ENCODE measurements at regions not wholly inside any gene's neighbourhood (a gene's known extent, or its start where the extent isn't known, plus 50 kb on each side); places are given as distances from the start of the nearest gene placed in this dataset.
"Not testable (repeated sequence)": the region's sequence is repeated elsewhere in the genome, so short reads cannot be mapped to it uniquely, and the experiment has no call there.

- Mint-ChIP-seq H3K9me3 (no peaks in the 10 kb centered on the region), H3K4me1 (ENCODE audit: low read depth) (peaks cover 15% of the 10 kb centered on the region), H3K27ac (no peak overlapping the region), H3K4me3 (no peak overlapping the region), H3K36me3 (ENCODE audit: low read depth) (peaks cover 2% of the 10 kb centered on the region), H3K27me3 (ENCODE audit: low read depth) (no peaks in the 10 kb centered on the region)
- intact Hi-C loops (cut with micrococcal nuclease): loop anchor here (2.0 to 10.0 kb wide), 6 partner anchors 64 to 1946 kb away; partner anchors contain the start of gene CBLN2
- DNase-seq: no peak
- CTCF ChIA-PET: interaction anchor here (1.3 to 1.8 kb wide), 5 partner anchors 22 to 187 kb away, joined by 4 to 8 read pairs (median 4); no protein-coding TSS in a partner anchor
Observed at GRCh38 chr18:70598406-70598805, 309.6 kb downstream of the SOCS6 start.

GRCh38 chr18:70582981-70583380, 294.1 kb downstream of the SOCS6 start:
- Mint-ChIP-seq H3K27me3 (ENCODE audit: low read depth) (no peaks in the 10 kb centered on the region), H3K4me1 (ENCODE audit: low read depth) (no peaks in the 10 kb centered on the region), H3K27ac (no peak overlapping the region), H3K4me3 (no peak overlapping the region), H3K36me3 (ENCODE audit: low read depth) (no peaks in the 10 kb centered on the region), H3K9me3 (peaks cover 24% of the 10 kb centered on the region)
- intact Hi-C loops (cut with micrococcal nuclease): no loop called here
- DNase-seq: no peak
- CTCF ChIA-PET: no interaction called here

GRCh38 chr18:70578480-70578879, 289.6 kb downstream of the SOCS6 start:
- Mint-ChIP-seq H3K27me3 (ENCODE audit: low read depth) (no peaks in the 10 kb centered on the region), H3K4me3 (no peak overlapping the region), H3K36me3 (ENCODE audit: low read depth) (no peaks in the 10 kb centered on the region), H3K27ac (no peak overlapping the region), H3K4me1 (ENCODE audit: low read depth) (no peaks in the 10 kb centered on the region), H3K9me3 (peaks cover 4% of the 10 kb centered on the region)
- intact Hi-C loops (cut with micrococcal nuclease): no loop called here
- CTCF ChIA-PET: interaction anchor here (1.0 to 2.7 kb wide), 2 partner anchors 34 to 88 kb away, joined by 4 to 10 read pairs; no protein-coding TSS in a partner anchor
- DNase-seq: no peak

DNA sequence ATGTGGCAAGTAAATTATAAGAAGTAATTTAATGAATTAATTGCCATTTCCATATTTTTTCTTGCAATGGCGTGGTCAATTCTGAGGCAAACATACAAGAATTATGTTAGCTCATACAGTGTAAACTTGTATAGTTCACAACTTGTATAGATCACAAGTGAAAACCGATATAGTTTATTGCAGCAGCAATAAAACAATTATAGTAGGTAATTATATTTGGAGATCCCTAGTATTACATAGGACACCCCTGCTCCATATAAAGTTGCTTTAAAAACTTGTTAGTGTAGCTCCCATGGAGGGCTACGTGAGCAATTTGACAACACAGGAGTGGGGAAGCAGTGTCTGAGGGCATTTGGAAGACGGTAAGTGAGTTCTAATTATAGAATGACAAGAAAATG, 288.2 kb downstream of the SOCS6 start:
- CTCF ChIA-PET: interaction anchor here (1.4 to 2.7 kb wide), 2 partner anchors 22 to 86 kb away, joined by 4 to 10 read pairs; no protein-coding TSS in a partner anchor
- H3K4me1 Mint-ChIP-seq (ENCODE audit: low read depth): no peaks in the 10 kb centered on the region
- H3K27me3 Mint-ChIP-seq (ENCODE audit: low read depth): no peaks in the 10 kb centered on the region
- H3K9me3 Mint-ChIP-seq: peaks cover 4% of the 10 kb centered on the region
- no peaks in the 10 kb centered on the region for H3K36me3 Mint-ChIP-seq (ENCODE audit: low read depth)
- intact Hi-C loops (cut with micrococcal nuclease): no loop called here
- no peak overlapping the region for H3K4me3 Mint-ChIP-seq
- H3K27ac Mint-ChIP-seq: no peak overlapping the region
- DNase-seq: no peak

- H3K27me3 Mint-ChIP-seq (ENCODE audit: low read depth): no peaks in the 10 kb centered on the region
- peaks cover 4% of the 10 kb centered on the region for H3K9me3 Mint-ChIP-seq
- no peaks in the 10 kb centered on the region for H3K4me1 Mint-ChIP-seq (ENCODE audit: low read depth)
- CTCF ChIA-PET: interaction anchor here (1.4 kb wide), 1 partner anchor 23 kb away, joined by 4 read pairs; no protein-coding TSS in a partner anchor
- intact Hi-C loops (cut with micrococcal nuclease): no loop called here
- H3K27ac Mint-ChIP-seq: no peak overlapping the region
- H3K4me3 Mint-ChIP-seq: no peak overlapping the region
- H3K36me3 Mint-ChIP-seq (ENCODE audit: low read depth): no peaks in the 10 kb centered on the region
- DNase-seq: no peak
Observed at GRCh38 chr18:70576276-70577022, 287.6 kb downstream of the SOCS6 start.

DNA sequence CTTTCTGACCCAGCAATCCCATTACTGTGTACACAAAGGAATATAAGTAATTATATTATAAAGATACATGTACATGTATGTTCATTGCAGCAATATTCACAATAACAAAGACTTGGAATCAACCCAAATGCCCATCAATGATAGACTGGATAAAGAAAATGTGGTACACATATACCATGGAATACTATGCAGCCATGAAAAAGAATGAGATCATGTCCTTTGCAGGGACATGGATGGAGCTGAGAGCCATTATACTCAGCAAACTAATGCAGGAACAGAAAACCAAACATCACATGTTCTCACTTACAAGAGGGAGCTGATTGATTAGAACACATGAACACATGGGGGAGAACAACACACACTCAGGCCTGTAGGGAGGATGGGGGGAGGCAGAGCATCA, 286.1 kb downstream of the SOCS6 start:
- H3K27me3 Mint-ChIP-seq (ENCODE audit: low read depth); CTCF ChIA-PET; H3K4me3 Mint-ChIP-seq; DNase-seq; H3K9me3 Mint-ChIP-seq; H3K4me1 Mint-ChIP-seq (ENCODE audit: low read depth); H3K36me3 Mint-ChIP-seq (ENCODE audit: low read depth); H3K27ac Mint-ChIP-seq; intact Hi-C loops (cut with micrococcal nuclease): not testable (repeated sequence)

- H3K27ac Mint-ChIP-seq; H3K4me3 Mint-ChIP-seq; intact Hi-C loops (cut with micrococcal nuclease); CTCF ChIA-PET; H3K9me3 Mint-ChIP-seq; H3K4me1 Mint-ChIP-seq (ENCODE audit: low read depth); H3K36me3 Mint-ChIP-seq (ENCODE audit: low read depth); H3K27me3 Mint-ChIP-seq (ENCODE audit: low read depth); DNase-seq: not testable (repeated sequence)
Observed at GRCh38 chr18:70569647-70570046, 280.8 kb downstream of the SOCS6 start.

DNA sequence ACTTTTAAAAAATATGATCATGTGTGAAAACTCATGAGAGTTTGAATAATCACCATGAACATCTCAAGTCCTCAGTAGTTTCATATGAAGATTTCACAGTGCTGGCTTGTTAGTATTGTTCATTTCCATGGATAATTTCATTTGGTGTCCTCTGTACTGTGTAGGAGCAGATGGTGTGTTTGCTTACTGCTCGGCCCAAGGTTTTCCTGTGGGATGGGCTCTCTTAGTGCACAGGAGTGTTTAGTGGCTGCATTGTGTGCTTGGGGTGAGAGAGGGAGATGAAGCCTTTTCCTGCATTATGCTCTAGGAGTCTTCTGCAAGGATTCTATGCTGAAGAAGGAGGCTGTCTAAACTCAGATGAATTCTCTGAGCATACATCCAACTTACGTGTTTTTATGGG, 270.6 kb downstream of the SOCS6 start:
- Mint-ChIP-seq H3K4me3 (no peak overlapping the region), H3K27ac (no peak overlapping the region), H3K4me1 (ENCODE audit: low read depth) (peaks cover 10% of the 10 kb centered on the region), H3K27me3 (ENCODE audit: low read depth) (no peaks in the 10 kb centered on the region), H3K36me3 (ENCODE audit: low read depth) (no peaks in the 10 kb centered on the region), H3K9me3 (no peaks in the 10 kb centered on the region)
- intact Hi-C loops (cut with micrococcal nuclease): no loop called here
- no peak for DNase-seq
- CTCF ChIA-PET: no interaction called here

DNA sequence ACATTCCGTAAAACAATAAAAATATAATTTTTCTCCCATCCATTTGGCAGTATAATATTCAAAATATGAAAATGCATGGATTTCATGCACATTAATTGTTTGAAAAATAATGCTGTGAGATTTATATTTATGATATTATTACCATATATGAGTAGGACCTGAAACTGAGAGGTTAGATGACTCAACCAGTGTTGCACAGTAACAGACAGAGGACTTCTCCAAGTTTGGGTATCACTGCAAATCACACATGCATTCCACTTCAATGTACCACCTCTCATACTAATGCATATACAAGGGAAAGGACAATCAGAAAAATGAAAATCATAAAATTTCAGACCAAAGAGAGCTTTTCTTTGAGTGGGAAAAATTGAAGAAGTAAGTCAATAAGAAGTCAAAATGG, 269.5 kb downstream of the SOCS6 start:
- no peak for DNase-seq
- Mint-ChIP-seq H3K9me3 (no peaks in the 10 kb centered on the region), H3K27me3 (ENCODE audit: low read depth) (no peaks in the 10 kb centered on the region), H3K27ac (no peak overlapping the region), H3K4me3 (no peak overlapping the region), H3K36me3 (ENCODE audit: low read depth) (no peaks in the 10 kb centered on the region), H3K4me1 (ENCODE audit: low read depth) (peaks cover 12% of the 10 kb centered on the region)
- intact Hi-C loops (cut with micrococcal nuclease): no loop called here
- CTCF ChIA-PET: interaction anchor here (0.6 kb wide), 1 partner anchor 30 kb away, joined by 3 read pairs; no protein-coding TSS in a partner anchor

DNA sequence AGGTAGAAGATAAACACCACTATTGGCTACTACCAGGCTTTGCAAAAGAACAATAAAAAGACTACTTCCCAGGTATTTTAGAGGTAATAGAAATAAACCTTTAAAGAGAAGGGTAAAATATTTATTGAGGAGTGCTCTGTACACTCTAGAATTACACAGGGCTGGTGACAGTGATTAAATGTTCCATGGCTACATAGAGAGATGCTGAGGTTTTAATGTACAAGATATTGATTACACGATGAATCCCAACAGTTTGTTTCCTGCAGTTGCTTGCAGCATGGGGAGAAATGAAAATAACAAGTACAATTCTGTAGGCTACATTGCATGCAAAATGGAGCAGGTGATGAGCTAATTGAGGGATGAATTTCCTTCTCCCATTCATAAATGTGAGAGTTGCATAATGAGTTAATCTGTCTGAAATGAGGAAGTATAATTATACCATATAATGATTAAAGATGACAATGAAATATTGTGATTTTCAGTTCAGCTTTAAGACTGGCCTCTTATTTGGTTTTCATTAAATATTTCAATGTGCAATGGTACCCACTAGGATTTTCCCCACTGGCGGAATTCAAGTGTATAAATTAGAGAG, 266.1 kb downstream of the SOCS6 start:
- Mint-ChIP-seq H3K27ac (no peak overlapping the region), H3K9me3 (no peaks in the 10 kb centered on the region), H3K4me1 (ENCODE audit: low read depth) (peaks cover 13% of the 10 kb centered on the region), H3K36me3 (ENCODE audit: low read depth) (no peaks in the 10 kb centered on the region), H3K4me3 (no peak overlapping the region), H3K27me3 (ENCODE audit: low read depth) (no peaks in the 10 kb centered on the region)
- intact Hi-C loops (cut with micrococcal nuclease): no loop called here
- CTCF ChIA-PET: interaction anchor here (0.6 kb wide), 1 partner anchor 61 kb away, joined by 3 read pairs; no protein-coding TSS in a partner anchor
- DNase-seq: no peak

- Mint-ChIP-seq H3K4me3 (no peak overlapping the region), H3K27me3 (ENCODE audit: low read depth) (no peaks in the 10 kb centered on the region), H3K36me3 (ENCODE audit: low read depth) (no peaks in the 10 kb centered on the region), H3K27ac (no peak overlapping the region), H3K9me3 (no peaks in the 10 kb centered on the region), H3K4me1 (ENCODE audit: low read depth) (peaks cover 12% of the 10 kb centered on the region)
- intact Hi-C loops (cut with micrococcal nuclease): no loop called here
- no peak for DNase-seq
- CTCF ChIA-PET: interaction anchor here (0.6 to 1.6 kb wide), 2 partner anchors 63 to 652 kb away, joined by 3 to 5 read pairs; no protein-coding TSS in a partner anchor
Observed at GRCh38 chr18:70553936-70554260, 265.1 kb downstream of the SOCS6 start.

DNA sequence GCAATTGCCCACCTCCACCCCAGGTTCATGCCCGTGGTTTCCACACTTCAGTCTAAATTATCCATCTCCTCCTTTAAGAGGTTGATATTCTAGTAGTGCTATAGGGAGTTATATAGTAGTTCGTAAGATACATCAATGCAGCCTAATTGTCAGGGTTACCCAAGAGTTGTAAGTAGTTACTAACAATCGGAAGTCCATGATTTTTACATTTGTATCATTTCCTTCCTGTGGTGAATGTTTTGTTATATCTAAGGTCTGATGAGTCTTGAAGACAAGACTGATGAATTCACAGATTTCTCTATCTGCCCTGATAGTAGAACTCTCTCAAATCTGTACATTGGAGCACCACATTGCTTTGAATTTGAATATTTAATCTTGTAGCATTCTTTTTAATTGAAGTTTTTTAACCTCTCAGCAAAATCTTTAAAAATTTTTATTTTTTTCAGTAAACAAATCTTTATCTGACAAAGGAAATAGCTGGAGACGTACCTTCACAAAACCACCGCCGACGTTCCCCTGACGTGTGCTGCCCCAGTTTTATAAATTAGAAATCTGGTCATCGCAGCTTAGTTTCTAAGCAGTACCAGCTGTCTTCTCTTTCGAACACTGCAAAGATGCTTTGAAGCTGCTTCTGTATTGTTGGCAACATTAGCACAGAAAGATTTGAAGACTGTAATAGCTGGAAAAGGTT, 264.5 kb downstream of the SOCS6 start:
- H3K4me1 Mint-ChIP-seq (ENCODE audit: low read depth): peaks cover 12% of the 10 kb centered on the region
- CTCF ChIA-PET: interaction anchor here (1.6 kb wide), 1 partner anchor 62 kb away, joined by 5 read pairs; no protein-coding TSS in a partner anchor
- no peak for DNase-seq
- intact Hi-C loops (cut with micrococcal nuclease): no loop called here
- H3K36me3 Mint-ChIP-seq (ENCODE audit: low read depth): no peaks in the 10 kb centered on the region
- H3K27ac Mint-ChIP-seq: no peak overlapping the region
- no peak overlapping the region for H3K4me3 Mint-ChIP-seq
- no peaks in the 10 kb centered on the region for H3K9me3 Mint-ChIP-seq
- no peaks in the 10 kb centered on the region for H3K27me3 Mint-ChIP-seq (ENCODE audit: low read depth)

All from activated naive CD4-positive, alpha-beta T cell treated with anti-CD3 and anti-CD28 coated beads for 36 hours (primary cell).